ENCODE measurements at regions not wholly inside any gene's neighbourhood (a gene's known extent, or its start where the extent isn't known, plus 50 kb on each side); places are given as distances from the start of the nearest gene placed in this dataset.
"Not testable (repeated sequence)": the region's sequence is repeated elsewhere in the genome, so short reads cannot be mapped to it uniquely, and the experiment has no call there.

- H3K27ac ChIP-seq: no peak overlapping the region
- H3K4me3 ChIP-seq: no peak overlapping the region
- no peak for TF ChIP-seq CTCF (IDR thresholded peaks at IDR 0.05)
- no peak for TF ChIP-seq POLR2AphosphoS5 (IDR thresholded peaks at IDR 0.05)
- TF ChIP-seq EP300 (IDR thresholded peaks at IDR 0.05): no peak
- no peak for TF ChIP-seq POLR2A (IDR thresholded peaks at IDR 0.05)
- WGBS, 5 donors: 61 to 71% (median 62%) methylated on average over 2 of the region's 2 CpGs
- H3K36me3 ChIP-seq: no peaks in the 10 kb centered on the region
- DNase-seq: no peak
- intact Hi-C loops (cut with DNase I; ENCODE audit: low total_unique reads): no loop called here
- no peaks in the 10 kb centered on the region for H3K4me1 ChIP-seq
- peaks cover 0 to 21% (median 11%) of the 10 kb centered on the region in 4 donors for H3K9me3 ChIP-seq
- H3K27me3 ChIP-seq: no peaks in the 10 kb centered on the region
Observed at GRCh38 chr3:161671141-161671540, 174.5 kb downstream of the OTOL1 start.

GRCh38 chr3:161672478-161672877, 175.9 kb downstream of the OTOL1 start:
- no peak for DNase-seq
- TF ChIP-seq CTCF (IDR thresholded peaks at IDR 0.05): no peak
- no peak for TF ChIP-seq POLR2AphosphoS5 (IDR thresholded peaks at IDR 0.05)
- no peak for TF ChIP-seq EP300 (IDR thresholded peaks at IDR 0.05)
- 60 to 83% (median 79%) methylated on average over 4 of the region's 4 CpGs for WGBS, 5 donors
- peaks cover 0 to 21% (median 11%) of the 10 kb centered on the region in 4 donors for H3K9me3 ChIP-seq
- H3K4me3 ChIP-seq: no peak overlapping the region
- H3K27ac ChIP-seq: no peak overlapping the region
- H3K36me3 ChIP-seq: no peaks in the 10 kb centered on the region
- H3K27me3 ChIP-seq: no peaks in the 10 kb centered on the region
- H3K4me1 ChIP-seq: no peaks in the 10 kb centered on the region
- intact Hi-C loops (cut with DNase I; ENCODE audit: low total_unique reads): no loop called here

- intact Hi-C loops (cut with DNase I; ENCODE audit: low total_unique reads): no loop called here
- WGBS, 5 donors: 45 to 68% (median 57%) methylated on average over 1 of the region's 1 CpG
- Histone ChIP-seq H3K27me3 (no peaks in the 10 kb centered on the region), H3K4me3 (no peak overlapping the region), H3K27ac (no peak overlapping the region), H3K9me3 (peaks cover 0 to 20% (median 11%) of the 10 kb centered on the region in 4 donors), H3K36me3 (no peaks in the 10 kb centered on the region), H3K4me1 (no peaks in the 10 kb centered on the region)
- no peak for DNase-seq
- TF ChIP-seq CTCF (IDR thresholded peaks at IDR 0.05) (no peak), POLR2A (IDR thresholded peaks at IDR 0.05) (no peak), EP300 (IDR thresholded peaks at IDR 0.05) (no peak), POLR2AphosphoS5 (IDR thresholded peaks at IDR 0.05) (no peak)
Observed at GRCh38 chr3:161673866-161674265, 177.3 kb downstream of the OTOL1 start.

GRCh38 chr3:161674402-161674801, 177.8 kb downstream of the OTOL1 start:
- H3K9me3 ChIP-seq: peaks cover 0 to 15% (median 7%) of the 10 kb centered on the region in 4 donors
- intact Hi-C loops (cut with DNase I; ENCODE audit: low total_unique reads): no loop called here
- DNase-seq: no peak
- H3K36me3 ChIP-seq: no peaks in the 10 kb centered on the region
- TF ChIP-seq EP300 (IDR thresholded peaks at IDR 0.05) (no peak), CTCF (IDR thresholded peaks at IDR 0.05) (no peak), POLR2AphosphoS5 (IDR thresholded peaks at IDR 0.05) (no peak), POLR2A (IDR thresholded peaks at IDR 0.05) (no peak)
- H3K27me3 ChIP-seq: no peaks in the 10 kb centered on the region
- H3K4me1 ChIP-seq: no peaks in the 10 kb centered on the region
- H3K4me3 ChIP-seq: no peak overlapping the region
- H3K27ac ChIP-seq: no peak overlapping the region

- H3K36me3 ChIP-seq; H3K4me3 ChIP-seq; H3K27me3 ChIP-seq; intact Hi-C loops (cut with DNase I; ENCODE audit: low total_unique reads); H3K4me1 ChIP-seq; DNase-seq; H3K9me3 ChIP-seq; H3K27ac ChIP-seq: not testable (repeated sequence)
- WGBS, 5 donors: 79 to 88% (median 86%) methylated on average over 6 of the region's 6 CpGs
Observed at GRCh38 chr3:161681831-161682230, 185.2 kb downstream of the OTOL1 start.
